DMS153 treated with DMSO at 0.1 percent for 48 hours (cell line): ENCODE measurements at regions not wholly inside any gene's neighbourhood (a gene's known extent, or its start where the extent isn't known, plus 50 kb on each side); places are given as distances from the start of the nearest gene placed in this dataset.
"Not testable (repeated sequence)": the region's sequence is repeated elsewhere in the genome, so short reads cannot be mapped to it uniquely, and the experiment has no call there.

Experiments
- DNase-seq: peaks from one replicate; lab custom pipeline; 2025; ENCODE audit not compliant: unreplicated experiment; lab: John Stamatoyannopoulos, UW

- DNase-seq: no peak
These were observed 492.0 kb upstream of the SALL3 start for GRCh38 chr18:78487649-78488048.

GRCh38 chr18:78492064-78492812 lies 487.4 kb upstream of the SALL3 start:
- DNase-seq: no peak

- DNase-seq: no peak
These were observed 486.7 kb upstream of the SALL3 start for GRCh38 chr18:78492813-78493371.

DNA sequence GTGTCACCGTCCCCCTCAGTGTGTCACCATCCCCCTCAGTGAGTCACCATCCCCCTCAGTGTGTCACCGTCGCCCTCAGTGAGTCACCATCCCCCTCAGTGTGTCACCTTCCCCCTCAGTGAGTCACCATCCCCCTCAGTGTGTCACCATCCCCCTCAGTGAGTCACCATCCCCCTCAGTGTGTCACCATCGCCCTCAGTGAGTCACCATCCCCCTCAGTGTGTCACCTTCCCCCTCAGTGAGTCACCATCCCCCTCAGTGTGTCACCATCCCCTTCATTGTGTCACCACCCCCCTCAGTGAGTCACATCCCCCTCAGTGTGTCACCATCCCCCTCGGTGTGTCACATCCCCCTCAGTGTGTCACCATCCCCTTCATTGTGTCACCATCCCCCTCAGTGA lies 486.1 kb upstream of the SALL3 start:
- not testable (repeated sequence) for DNase-seq

GRCh38 chr18:78494204-78495085 lies 485.2 kb upstream of the SALL3 start:
- DNase-seq: no peak

DNA sequence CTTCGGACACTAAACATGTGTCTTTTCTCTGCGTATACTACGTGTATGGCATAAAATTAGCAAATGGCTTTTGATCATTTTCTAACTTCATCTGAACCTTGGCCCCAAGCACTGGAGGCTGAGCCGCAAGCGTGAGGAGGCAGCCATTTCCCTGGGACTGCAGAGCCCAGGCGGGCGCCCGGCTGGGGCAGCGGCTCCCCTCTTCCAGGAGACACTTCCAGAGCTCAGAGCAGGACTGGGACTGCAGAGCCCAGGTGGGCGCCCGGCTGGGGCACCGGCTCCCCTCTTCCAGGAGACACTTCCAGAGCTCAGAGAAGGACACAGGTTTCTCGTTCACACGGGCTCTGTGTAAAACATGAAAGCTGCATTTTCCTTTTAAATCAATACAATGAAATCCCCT lies 484.1 kb upstream of the SALL3 start:
- DNase-seq: no peak

- DNase-seq: no peak
These were observed 483.5 kb upstream of the SALL3 start for GRCh38 chr18:78496079-78496478.

DNA sequence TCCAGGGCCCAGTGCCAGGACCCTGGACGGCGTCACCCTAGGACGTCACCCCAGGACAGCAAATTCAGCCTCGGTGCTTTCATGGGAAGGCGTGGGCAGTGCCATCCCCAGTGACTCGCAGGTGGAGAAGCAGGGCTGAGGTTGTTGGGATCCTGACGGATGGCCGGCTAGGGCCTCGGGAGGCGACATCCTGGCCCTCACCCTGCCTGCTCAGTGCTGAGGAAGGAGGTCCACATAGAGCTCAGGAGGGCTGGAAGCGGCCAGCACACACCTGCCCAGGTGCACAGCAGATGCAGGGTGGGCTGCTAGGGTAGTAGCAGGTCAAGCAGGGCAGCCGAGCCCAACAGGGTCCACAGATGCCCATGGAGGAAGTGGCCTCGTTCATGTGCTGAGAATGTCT lies 482.0 kb upstream of the SALL3 start:
- DNase-seq: no peak

DNA sequence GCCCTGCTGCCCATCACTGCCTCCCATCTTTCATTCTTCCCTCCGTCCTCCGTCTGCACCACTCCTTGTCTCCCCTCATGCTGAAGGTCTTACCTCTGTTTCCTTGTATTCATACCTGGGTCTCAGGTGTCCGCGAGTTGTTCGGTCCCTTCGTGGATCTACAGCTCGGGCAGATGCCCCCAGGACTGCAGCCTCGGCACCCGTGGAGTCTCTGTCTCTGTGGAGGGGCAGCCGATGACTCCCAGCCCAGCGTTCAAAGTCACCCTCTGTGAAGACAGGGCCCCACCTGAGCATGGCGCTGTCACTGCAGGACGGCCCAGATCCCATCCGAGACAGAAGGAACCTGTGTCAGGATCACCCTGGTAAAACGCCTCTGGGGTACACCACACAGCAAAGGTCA lies 480.0 kb upstream of the SALL3 start:
- no peak for DNase-seq

DNA sequence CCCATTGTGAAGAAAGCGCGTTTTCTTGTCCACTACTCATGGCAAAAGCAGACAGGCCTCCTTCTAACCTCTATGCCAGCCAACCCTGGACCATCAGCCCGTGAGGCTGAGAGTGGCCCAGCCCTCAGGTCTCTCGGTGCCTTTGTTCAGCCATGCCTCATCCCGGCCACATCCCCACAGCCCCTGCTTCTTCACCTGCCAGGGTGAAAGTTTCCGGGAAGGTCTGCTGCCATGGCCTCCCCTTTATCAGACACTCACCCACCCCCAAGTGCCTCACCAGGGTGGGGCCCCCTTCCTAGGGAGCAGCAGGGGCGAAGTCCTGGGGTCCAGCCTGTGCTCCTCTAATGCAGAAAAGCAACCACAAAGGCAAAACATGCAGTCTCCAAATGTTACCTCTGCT lies 478.4 kb upstream of the SALL3 start:
- no peak for DNase-seq

DNA sequence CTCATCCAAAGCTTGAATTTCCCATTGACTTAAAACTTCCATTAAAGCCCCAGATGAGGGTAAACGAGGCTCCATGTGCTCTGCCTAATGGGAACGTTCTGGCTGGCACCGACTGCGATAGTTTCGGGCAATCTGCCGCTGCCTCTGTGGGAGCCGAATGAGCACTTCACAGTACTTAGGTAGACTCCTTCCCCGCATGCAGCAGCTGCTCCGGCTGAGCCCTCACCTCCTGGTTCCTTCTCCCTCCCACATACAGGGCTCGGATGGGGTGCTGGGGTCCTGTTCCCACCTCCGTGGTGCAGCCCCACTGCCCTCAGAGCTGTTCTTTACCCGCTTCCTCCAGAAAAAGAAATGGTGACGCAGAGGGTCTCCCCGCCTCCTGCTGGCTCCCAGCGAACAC lies 476.5 kb upstream of the SALL3 start:
- no peak for DNase-seq

DNA sequence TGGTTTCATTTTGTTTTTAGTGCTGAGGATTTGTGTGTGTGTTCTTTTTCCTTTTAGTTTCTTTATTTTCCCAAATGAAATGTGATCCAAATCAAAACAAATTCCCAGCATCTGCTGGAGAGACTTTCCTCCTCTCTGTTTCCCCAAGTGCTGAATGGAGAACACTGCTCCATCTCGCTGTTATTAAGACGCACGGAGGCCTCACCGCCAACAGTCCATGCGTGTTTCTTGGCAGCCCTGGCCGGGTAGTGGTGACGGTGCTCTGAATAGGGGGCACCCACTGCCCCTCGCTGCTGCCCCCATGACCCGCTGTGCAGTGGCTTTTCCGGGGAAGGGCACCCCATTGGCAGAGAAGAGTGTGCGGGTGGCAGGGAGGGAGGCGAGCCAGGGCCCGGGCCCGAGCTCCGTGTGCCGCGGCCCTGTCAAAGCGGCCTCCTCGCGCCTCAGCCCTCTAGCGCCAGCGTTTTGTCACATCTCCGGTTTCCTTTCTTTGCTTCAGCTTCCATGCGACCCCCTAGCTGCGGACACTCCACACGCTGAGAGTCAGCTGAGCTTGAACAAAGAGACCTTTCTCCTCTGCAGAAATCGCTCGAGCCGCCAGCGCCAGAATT lies 473.7 kb upstream of the SALL3 start:
- DNase-seq: no peak

DNA sequence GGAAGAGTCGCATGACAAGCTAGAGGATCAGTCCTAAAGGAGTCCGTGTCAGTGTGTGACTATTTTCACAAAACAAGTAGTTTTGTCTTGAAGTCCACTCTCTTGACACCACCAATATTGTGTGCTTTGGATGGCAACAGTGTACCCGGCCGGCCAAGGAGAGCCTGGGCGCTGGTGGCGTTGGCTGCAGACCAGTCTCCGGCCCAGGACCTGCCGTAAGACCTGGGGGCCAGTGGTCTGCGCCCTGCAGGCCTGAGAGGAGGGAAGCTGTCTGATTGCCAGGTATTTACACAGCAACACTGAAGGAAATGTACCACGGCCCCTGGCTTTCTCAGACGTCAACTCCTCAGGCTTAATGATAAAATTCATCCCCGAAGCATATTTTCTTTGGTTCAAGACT lies 472.4 kb upstream of the SALL3 start:
- no peak for DNase-seq

DNA sequence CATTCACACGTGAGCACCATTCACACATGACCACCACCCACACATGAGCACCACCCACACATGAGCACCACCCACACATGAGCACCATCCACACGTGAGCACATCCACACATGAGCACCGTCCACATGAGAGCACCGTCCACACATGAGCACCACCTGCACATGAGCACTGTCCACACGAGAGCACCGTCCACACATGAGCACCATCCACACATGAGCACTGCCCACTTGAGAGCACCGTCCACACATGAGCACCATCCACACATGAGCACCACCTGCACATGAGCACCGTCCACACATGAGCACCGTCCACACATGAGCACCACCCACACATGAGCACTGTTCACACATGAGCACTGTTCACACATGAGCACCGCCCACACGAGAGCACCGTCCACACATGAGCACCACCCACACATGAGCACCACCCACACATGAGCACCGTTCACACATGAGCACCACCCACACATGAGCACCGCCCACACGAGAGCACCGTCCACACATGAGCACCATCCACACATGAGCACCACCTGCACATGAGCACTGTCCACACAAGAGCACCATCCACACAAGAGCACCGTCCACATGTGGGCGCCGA lies 471.3 kb upstream of the SALL3 start:
- DNase-seq: not testable (repeated sequence)

- DNase-seq: no peak
These were observed 469.5 kb upstream of the SALL3 start for GRCh38 chr18:78510091-78510490.

- DNase-seq: no peak
These were observed 469.0 kb upstream of the SALL3 start for GRCh38 chr18:78510636-78511035.

DNA sequence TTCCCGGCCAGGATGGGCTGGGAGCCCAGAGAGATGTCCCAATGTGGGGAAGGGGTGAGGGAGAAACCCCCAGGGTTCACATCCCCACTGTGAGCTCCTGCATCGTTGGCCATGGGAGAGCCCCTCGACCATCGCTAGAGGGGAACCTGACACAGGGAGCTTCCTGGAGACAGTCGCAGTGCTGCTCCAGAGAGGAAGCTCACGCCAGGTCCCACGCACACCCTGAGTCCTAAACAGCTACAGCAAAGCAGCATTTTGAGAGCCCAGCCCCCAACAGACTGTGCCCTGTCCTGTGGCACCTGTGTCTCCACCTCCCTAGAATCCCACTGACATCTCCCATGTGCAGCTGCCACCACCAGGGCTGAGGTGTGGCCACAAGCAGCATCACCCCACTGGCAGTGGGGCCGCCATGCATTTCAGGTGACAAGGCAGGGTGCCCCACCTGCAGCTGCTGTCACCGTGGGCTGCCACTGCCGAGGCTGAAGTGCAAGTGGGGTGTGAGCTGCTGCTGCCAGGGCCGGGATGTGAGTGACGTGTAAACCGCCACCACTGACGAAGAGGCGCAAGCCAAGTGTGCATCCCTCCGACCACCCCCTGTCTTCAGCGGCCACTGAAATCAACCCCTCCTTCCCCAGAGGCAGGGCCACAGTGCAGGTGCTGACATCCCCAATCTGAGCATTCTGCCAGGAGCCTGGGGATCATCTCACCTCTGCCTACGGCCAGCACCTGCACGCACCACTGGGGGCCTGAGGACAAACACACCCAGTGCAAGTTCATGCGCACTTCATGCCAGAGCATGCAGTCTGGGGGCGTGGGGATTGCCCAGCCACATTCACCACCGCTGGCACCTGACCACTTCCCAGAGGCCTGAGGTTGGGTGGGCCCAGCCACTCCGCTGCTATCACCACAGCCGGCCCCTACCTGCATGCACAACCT lies 467.7 kb upstream of the SALL3 start:
- no peak for DNase-seq

- DNase-seq: no peak
These were observed 464.5 kb upstream of the SALL3 start for GRCh38 chr18:78514910-78515670.

DNA sequence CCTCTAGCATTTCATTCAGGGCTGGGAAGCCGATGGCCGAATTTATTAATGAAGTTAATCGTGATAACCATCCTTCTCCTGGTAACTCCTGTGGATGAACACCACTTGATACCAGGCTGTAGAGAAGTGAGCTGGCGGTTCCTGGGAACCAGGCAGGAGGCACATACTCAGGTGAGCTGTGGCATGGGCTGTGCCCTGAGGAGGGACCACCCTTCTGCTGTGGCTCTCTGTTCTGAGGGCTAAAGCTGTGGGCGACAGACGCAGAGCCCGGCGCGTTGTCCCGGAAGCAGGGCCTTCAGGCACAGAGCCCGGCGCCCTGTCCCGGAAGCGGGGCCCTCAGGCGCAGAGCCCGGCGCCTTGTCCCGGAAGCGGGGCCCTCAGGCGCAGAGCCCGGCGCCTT lies 462.3 kb upstream of the SALL3 start:
- DNase-seq: no peak
